Dedifferentiated amniotic fluid mesenchymal stem cell (primary cell): ENCODE measurements at regions not wholly inside any gene's neighbourhood (a gene's known extent, or its start where the extent isn't known, plus 50 kb on each side); places are given as distances from the start of the nearest gene placed in this dataset.
"Not testable (repeated sequence)": the region's sequence is repeated elsewhere in the genome, so short reads cannot be mapped to it uniquely, and the experiment has no call there.

Source experiments
- DNase-seq: peaks from one replicate; pipeline ENCODE4 v3.0.0-alpha.2; 2016; ENCODE audit errors: extremely low spot score

DNA sequence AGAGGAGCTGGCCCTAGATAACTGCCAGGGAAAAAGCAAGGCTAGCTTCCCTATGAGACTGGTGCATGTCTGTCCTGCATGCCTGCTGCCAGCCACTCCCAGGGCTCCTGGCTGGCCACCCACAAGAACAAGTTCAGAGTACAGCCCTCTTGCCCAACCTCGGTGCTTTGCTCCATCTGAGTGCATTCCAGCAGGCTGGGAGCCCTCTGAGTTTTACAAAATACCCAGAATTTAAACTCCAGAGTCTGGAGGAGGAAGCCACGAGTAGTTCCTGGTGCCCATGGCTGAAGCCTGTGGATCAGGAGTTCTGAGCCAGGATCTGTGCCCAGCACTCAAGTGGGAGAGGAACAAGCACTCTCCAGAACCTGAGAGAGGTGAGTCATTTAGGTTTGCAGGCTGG lies 111.6 kb downstream of the MAGEE2 start:
- no peak for DNase-seq

- DNase-seq: no peak
Measured at GRCh38 chrX:75655627-75656026, 129.4 kb downstream of the MAGEE2 start.

DNA sequence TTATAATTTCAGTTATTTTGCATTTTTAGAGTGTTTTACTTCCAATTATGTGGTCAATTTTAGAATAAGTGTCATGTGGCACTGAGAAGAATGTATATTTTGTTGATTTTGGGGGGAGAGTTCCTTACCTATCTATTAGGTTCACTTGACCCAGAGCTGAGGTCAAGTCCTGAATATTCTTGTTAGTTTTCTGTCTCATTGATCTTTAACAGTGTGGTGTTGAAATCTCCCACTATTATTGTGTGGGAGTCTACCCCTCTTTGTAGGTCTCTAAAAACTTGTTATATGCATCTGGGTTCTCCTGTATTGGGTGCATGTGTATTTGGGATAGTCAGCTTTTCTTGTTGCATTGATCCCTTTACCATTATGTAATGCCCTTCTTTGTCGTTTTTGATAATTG lies 127.0 kb upstream of the ZDHHC15 start:
- no peak for DNase-seq

DNA sequence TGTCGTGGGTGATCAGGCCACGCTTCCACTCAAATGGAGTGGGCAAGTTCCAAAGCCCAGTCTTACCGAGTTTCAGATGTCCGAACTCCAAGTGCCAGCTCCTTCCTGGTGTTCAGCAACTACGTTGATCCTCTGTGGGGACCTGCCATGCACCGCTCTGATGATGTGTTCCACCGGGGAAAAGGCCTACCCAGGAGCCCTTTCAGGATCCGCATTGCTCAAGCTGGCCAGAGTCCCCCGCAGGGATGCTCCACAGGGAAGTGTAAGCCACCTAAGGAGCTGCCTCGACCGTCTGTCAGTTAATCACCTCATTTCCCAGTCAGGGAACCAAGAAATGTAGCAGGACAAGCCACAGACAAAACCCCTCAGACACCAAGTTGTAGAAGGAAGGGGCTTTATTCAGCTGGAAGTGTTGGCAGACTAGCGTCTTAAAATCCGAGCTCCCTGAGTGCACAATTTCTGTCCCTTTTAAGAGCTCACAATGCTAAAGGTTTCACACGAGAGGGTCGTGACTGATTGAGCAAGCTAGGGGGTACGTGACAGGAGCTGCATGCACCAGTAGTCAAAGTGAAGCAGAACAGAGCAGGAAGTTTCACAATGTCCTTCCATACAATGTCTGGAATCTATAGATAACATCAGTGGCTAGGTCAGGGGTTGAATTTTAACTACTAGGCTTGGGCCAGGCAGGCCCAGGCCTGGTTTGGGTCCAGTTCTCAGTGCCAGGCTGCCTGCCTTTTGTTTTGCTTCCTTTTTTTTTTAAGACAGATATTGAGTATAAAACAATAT lies 126.2 kb upstream of the ZDHHC15 start:
- no peak for DNase-seq

DNA sequence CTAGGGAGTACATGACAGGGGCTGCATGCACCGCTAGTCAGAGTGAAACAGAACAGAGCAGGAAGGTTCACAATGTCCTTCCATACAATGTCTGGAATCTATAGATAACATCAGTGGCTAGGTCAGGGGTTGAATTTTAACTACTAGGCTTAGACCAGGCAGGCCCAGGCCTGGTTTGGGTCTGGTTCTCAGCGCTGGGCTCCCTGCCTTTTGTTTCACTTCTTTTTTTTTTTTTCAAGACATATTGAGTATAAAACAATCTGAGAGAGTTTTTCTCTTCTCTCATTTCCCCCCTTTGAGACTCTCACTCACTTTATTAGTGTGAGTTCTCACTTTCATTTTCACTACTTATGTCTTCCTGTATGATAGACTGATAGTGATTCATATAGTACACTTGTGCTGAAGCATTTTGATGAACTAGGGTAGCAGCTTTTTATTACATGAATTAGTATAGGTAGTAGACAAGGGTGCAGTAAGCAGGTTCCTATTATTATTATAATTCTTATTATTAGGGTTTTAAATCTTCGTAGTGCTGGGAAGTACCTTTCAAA lies 120.0 kb upstream of the ZDHHC15 start:
- no peak for DNase-seq

DNA sequence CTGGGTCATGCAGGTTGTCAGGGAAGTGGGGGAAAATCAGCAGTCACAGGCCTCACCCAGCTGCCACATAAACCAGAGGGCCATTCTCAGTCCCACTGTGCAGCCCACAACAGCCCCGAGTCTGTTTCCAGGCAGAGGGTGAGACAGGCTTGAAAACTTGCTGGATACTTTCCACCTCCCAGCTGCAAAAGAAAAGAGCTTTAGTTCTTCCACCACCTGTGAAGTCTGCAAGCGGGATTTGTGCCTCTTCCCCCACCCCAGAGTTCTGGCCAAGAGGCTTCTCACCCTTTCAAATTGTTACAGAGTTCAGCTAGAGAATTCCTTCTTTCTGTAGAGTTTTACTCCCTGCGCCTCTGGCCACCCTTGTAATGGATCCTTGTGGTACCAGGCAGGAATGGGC lies 115.5 kb upstream of the ZDHHC15 start:
- DNase-seq: no peak

DNA sequence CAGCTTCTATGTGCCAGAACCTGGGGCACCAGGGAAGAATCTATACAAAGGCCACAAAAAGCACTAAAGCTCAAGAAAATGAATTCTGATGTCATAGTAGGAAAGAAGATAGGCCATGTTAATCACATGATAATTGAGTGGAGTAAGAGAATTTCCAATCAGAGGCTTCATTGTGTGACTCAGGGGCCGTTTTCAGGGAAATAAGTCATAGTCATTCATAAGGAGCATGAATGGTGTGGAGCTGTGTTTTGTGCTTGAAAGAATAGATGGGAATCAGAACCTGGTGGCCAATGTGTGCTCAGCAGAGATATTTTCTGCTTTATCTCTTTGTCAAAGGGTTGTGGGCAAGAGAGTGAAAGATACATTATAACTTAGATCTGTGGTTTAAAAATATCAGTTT lies 102.4 kb upstream of the ZDHHC15 start:
- no peak for DNase-seq

GRCh38 chrX:75623535-75623934 lies 100.7 kb upstream of the ZDHHC15 start:
- no peak for DNase-seq

DNA sequence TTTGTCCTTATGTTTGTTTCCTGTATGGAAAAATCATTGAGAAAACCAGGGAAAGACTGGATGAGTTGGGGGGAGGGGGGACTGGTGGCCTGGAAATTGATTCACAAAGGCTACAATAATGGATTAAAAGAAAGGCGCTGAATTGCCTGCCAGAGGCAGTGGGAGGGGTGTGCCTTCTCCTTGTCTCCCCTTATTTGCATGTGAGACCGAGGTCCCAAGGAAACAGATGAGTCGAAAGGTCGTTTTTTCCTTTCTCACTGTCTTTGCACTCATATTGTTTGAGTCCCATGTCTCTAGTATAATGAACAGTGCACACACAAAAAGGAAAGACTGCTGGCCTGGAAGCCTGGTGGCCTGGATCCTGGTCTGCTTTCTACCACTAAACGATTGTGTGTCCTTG lies 86.6 kb upstream of the ZDHHC15 start:
- no peak for DNase-seq

GRCh38 chrX:75603833-75604232 lies 81.0 kb upstream of the ZDHHC15 start:
- no peak for DNase-seq

GRCh38 chrX:75602022-75602421 lies 79.2 kb upstream of the ZDHHC15 start:
- DNase-seq: not testable (repeated sequence)

- peak; percentile 14 for DNase-seq
Measured at GRCh38 chrX:75596178-75596577, 73.3 kb upstream of the ZDHHC15 start.

DNA sequence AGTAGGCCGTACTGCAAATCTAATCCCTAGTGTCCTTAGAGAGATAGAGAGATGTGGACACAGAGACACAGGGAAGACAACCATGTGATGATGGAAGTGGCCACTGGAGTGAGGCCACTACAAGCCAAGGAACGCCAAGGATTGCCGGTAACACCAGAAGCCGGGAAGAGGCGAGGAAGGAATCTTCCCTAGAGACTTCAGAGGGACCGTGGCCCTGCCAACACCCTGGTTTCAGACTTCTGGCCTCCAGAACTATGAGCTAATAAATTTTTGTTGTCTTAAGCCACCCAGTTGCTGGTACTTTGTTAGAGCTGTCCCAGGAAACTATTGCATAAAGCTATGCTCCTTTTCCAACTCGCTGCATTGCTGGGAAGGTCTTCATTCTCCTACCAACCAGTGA lies 70.3 kb upstream of the ZDHHC15 start:
- not testable (repeated sequence) for DNase-seq

- DNase-seq: no peak
Measured at GRCh38 chrX:75582511-75582910, 59.7 kb upstream of the ZDHHC15 start.
